ENCODE measurements at regions not wholly inside any gene's neighbourhood (a gene's known extent, or its start where the extent isn't known, plus 50 kb on each side); places are given as distances from the start of the nearest gene placed in this dataset.

GRCh38 chr10:4099202-4099601 is 314.2 kb upstream of the KLF6 start:
- intact Hi-C loops (cut with DNase I), result loop anchor here in 1 of 10 donors (1.0 kb wide), 1 partner anchor 127 kb away; no protein-coding TSS in a partner anchor

GRCh38 chr10:4095166-4095917 is 310.3 kb upstream of the KLF6 start:
- H3K36me3 ChIP-seq, result no peaks in the 10 kb centered on the region
- no peaks in the 10 kb centered on the region for H3K27me3 ChIP-seq
- peaks cover 0 to 3% (median 0%) of the 10 kb centered on the region in 9 donors for H3K4me1 ChIP-seq
- WGBS, 2 donors, result 91 to 97% methylated on average over 6 of the region's 6 CpGs
- H3K4me3 ChIP-seq, result no peak overlapping the region
- intact Hi-C loops (cut with DNase I), result no loop called here
- no peaks in the 10 kb centered on the region for H3K9me3 ChIP-seq
- no peak for TF ChIP-seq CTCF (IDR thresholded peaks at IDR 0.05)
- no peak overlapping the region for H3K27ac ChIP-seq
- DNase-seq (no peak), ATAC-seq (no peak)

More at GRCh38 chr10:4099202-4099601, 314.2 kb upstream of the KLF6 start:
- ATAC-seq, result no peak
- no peak for TF ChIP-seq CTCF (IDR thresholded peaks at IDR 0.05)
- Histone ChIP-seq H3K27me3 (no peaks in the 10 kb centered on the region), H3K36me3 (no peaks in the 10 kb centered on the region), H3K27ac (no peak overlapping the region), H3K9me3 (no peaks in the 10 kb centered on the region), H3K4me1 (peaks cover 0 to 17% (median 0%) of the 10 kb centered on the region in 9 donors), H3K4me3 (no peak overlapping the region)
- DNase-seq, result no peak

- WGBS, 2 donors, result 93 to 95% methylated on average over 2 of the region's 2 CpGs
- DNase-seq, result no peak
- Histone ChIP-seq H3K9me3 (no peaks in the 10 kb centered on the region), H3K4me1 (peaks cover 0 to 3% (median 0%) of the 10 kb centered on the region in 9 donors), H3K27me3 (no peaks in the 10 kb centered on the region), H3K36me3 (no peaks in the 10 kb centered on the region), H3K4me3 (no peak overlapping the region), H3K27ac (no peak overlapping the region)
- no peak for TF ChIP-seq CTCF (IDR thresholded peaks at IDR 0.05)
- intact Hi-C loops (cut with DNase I), result no loop called here
- no peak for ATAC-seq
Measured at GRCh38 chr10:4094751-4095150, 309.7 kb upstream of the KLF6 start.

- H3K9me3 ChIP-seq, result no peaks in the 10 kb centered on the region
- H3K4me3 ChIP-seq, result no peak overlapping the region
- TF ChIP-seq CTCF (IDR thresholded peaks at IDR 0.05), result no peak
- no peak for ATAC-seq
- 94 to 97% methylated on average over 5 of the region's 5 CpGs for WGBS, 2 donors
- no peak for DNase-seq
- no peaks in the 10 kb centered on the region for H3K36me3 ChIP-seq
- H3K27me3 ChIP-seq, result no peaks in the 10 kb centered on the region
- intact Hi-C loops (cut with DNase I), result no loop called here
- H3K27ac ChIP-seq, result no peak overlapping the region
- H3K4me1 ChIP-seq, result peaks cover 0 to 3% (median 0%) of the 10 kb centered on the region in 9 donors
Measured at GRCh38 chr10:4093438-4093837, 308.4 kb upstream of the KLF6 start.
